HUES48 (cell line): ENCODE measurements at regions not wholly inside any gene's neighbourhood (a gene's known extent, or its start where the extent isn't known, plus 50 kb on each side); places are given as distances from the start of the nearest gene placed in this dataset.
"Not testable (repeated sequence)": the region's sequence is repeated elsewhere in the genome, so short reads cannot be mapped to it uniquely, and the experiment has no call there.

Experiments
- H3K27ac ChIP-seq: one replicate; pipeline ENCODE4 v1.7.0; 2013; ENCODE audit warnings: low read depth, low read length, inconsistent platforms
- H3K27me3 ChIP-seq: 2 replicates; pipeline ENCODE4 v1.6.1; 2013; ENCODE audit warnings: mild to moderate bottlenecking, low read length; ENCODE audit not compliant: control insufficient read depth, insufficient read depth
- H3K36me3 ChIP-seq: 2 replicates; pipeline ENCODE4 v1.6.1; 2013; ENCODE audit warnings: low read length; ENCODE audit not compliant: control insufficient read depth, insufficient read depth
- H3K4me1 ChIP-seq: 2 replicates; pipeline ENCODE4 v1.6.1; 2013; ENCODE audit warnings: mild to moderate bottlenecking, low read length; ENCODE audit not compliant: control insufficient read depth, insufficient read depth
- H3K4me3 ChIP-seq: 2 replicates; pipeline ENCODE4 v1.5.1; 2013; ENCODE audit warnings: mild to moderate bottlenecking, low read depth, low read length
- H3K9ac ChIP-seq: 2 replicates; pipeline ENCODE4 v1.6.1; 2013; ENCODE audit warnings: mild to moderate bottlenecking, low read depth, low read length, moderate library complexity
- H3K9me3 ChIP-seq: 2 replicates; pipeline ENCODE4 v1.6.1; 2013; ENCODE audit warnings: low read length; ENCODE audit not compliant: control insufficient read depth, insufficient read depth

DNA sequence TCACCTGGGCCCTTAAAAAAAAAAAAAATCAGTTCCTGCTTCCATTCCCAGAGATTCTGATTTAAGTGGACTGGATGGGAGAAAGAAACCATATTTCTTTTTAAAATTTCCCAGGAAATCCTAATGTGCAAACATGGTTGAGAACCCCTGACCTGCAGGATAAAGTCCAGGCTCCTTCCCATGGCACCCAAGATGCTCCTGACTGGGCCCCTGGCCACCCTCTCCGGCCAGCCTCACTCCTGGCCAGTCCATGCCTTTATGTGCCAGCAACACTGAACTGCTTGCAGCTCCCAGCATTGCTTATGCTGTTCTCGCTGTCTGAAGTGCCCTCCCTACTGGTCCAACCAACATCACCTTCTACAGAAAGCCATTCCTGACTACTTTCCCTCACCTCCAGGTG lies 93.9 kb downstream of the TEX35 start:
- Histone ChIP-seq H3K9ac (no peak overlapping the region), H3K27ac (no peak overlapping the region), H3K4me1 (peaks cover 9% of the 10 kb centered on the region; the same call in 1 of the 2 replicates)

DNA sequence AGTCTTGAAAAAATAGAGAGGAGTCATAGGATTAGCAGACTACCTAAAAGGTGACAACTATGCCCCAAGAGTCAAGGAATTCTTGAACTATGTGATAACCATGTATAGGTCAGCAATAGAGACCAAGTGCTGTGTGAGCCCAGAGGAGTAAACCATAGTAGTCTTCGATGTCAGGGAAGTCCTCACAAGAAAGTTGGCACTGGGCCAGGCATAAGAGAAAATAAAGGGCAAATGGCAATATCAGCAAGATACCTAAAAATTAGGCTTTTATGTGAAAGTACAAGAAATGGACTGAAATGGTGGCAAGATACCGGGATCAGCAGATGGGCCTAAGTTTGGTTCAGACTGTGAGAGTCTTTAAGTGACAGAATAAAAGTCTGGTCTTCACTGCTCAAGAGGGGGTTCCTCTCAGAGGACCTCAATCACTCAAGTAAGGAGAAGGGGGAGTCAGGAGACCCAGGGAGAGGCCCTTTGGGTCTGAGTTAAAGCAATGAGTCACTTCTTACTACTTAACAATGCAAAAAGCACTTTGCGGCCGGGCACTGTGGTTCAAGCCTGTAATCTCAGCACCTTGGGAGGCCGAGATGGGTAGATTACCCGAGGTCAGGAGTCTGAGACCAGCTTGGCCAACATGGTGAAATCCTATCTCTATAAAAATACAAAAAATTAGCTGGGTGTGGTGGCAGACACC lies 95.0 kb downstream of the TEX35 start:
- H3K27me3 ChIP-seq = no peaks in the 10 kb centered on the region
- no peak overlapping the region for H3K9ac ChIP-seq
- no peaks in the 10 kb centered on the region for H3K36me3 ChIP-seq
- H3K9me3 ChIP-seq = no peaks in the 10 kb centered on the region
- H3K4me3 ChIP-seq = no peak overlapping the region
- H3K4me1 ChIP-seq = peaks cover 14% of the 10 kb centered on the region; the same call in 1 of the 2 replicates
- no peak overlapping the region for H3K27ac ChIP-seq

More for the DNA sequence above, 93.9 kb downstream of the TEX35 start:
- no peaks in the 10 kb centered on the region for H3K9me3 ChIP-seq
- no peaks in the 10 kb centered on the region for H3K27me3 ChIP-seq
- H3K36me3 ChIP-seq = no peaks in the 10 kb centered on the region
- H3K4me3 ChIP-seq = no peak overlapping the region

DNA sequence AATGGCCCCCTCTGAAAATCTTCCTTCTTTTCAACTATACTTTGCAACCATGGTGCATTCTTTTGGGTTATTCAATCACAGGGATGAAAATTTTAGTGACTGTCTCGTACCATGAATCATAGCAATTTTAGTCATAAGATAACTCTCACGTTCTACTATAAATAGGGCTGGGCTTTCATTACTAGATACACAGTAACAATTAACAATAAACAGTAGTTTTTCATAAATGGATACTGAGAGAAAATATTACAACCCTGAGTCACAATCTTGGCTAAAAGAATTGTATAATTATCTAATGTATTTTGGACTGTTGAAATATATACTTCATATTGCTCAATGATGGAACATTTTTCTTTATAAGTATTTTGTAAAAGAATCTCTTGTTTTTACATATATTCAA lies 96.1 kb downstream of the TEX35 start:
- H3K36me3 ChIP-seq = no peaks in the 10 kb centered on the region
- H3K9me3 ChIP-seq = no peaks in the 10 kb centered on the region
- H3K9ac ChIP-seq = no peak overlapping the region
- peaks cover 14% of the 10 kb centered on the region; the same call in 1 of the 2 replicates for H3K4me1 ChIP-seq
- no peaks in the 10 kb centered on the region for H3K27me3 ChIP-seq
- H3K4me3 ChIP-seq = no peak overlapping the region
- no peak overlapping the region for H3K27ac ChIP-seq

DNA sequence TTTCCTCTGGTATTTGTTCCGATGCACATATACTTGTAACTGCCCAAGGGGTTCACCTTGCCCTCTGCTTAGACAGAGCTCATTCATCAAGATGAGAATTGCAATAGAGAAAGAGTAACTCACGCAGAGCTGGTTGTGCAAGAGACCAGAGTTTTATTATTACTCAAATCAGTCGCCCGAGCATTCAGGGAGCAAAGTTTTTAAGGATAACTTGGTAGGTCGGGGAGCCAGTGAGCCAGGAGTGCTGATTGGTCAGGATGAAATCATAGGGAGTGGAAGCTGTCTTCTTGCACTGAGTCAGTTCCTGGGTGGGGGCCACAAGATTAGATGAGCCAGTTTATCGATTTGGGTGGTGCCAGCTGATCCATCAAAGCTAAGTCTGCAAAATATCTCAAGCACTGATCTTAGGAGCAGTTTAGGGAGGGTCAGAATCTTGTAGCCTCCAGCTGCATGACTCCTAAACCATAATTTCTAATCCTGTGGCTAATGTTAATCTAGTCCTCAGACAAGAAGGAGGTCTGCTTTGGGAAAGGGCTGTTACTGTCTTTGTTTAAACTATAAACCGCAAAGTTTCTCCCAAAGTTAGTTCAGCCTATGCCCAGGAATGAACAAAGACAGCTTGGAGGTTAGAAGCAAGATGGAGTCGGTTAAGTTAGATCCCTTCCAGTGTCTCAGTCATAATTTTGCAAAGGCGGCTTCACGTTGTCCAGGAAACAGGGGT lies 97.9 kb downstream of the TEX35 start:
- peaks cover 11% of the 10 kb centered on the region; the same call in 1 of the 2 replicates for H3K4me1 ChIP-seq
- H3K4me3 ChIP-seq, H3K27me3 ChIP-seq, H3K36me3 ChIP-seq, H3K9me3 ChIP-seq, H3K27ac ChIP-seq, H3K9ac ChIP-seq: not testable (repeated sequence)

DNA sequence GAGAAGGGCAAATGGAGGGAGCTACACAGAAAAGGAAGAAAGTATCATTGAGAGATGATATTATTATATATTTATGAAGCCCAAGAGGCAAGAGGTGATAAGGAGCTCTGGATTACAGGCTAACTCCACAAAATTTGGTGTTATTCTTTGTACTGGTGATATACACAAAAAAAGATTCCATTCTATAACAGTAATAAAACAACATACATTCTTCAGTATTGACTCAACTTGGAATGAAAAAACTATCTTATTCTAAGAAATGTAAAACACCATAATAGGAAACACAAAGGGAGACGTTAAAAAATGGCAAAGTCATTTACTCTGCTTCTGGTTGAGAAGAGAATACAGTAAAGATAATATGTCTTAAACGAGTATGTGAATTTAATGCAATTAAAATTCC lies 99.4 kb downstream of the TEX35 start:
- Histone ChIP-seq H3K27ac (no peak overlapping the region), H3K4me3 (no peak overlapping the region), H3K9me3 (no peaks in the 10 kb centered on the region), H3K36me3 (no peaks in the 10 kb centered on the region), H3K9ac (no peak overlapping the region), H3K4me1 (peaks cover 5% of the 10 kb centered on the region), H3K27me3 (no peaks in the 10 kb centered on the region)

DNA sequence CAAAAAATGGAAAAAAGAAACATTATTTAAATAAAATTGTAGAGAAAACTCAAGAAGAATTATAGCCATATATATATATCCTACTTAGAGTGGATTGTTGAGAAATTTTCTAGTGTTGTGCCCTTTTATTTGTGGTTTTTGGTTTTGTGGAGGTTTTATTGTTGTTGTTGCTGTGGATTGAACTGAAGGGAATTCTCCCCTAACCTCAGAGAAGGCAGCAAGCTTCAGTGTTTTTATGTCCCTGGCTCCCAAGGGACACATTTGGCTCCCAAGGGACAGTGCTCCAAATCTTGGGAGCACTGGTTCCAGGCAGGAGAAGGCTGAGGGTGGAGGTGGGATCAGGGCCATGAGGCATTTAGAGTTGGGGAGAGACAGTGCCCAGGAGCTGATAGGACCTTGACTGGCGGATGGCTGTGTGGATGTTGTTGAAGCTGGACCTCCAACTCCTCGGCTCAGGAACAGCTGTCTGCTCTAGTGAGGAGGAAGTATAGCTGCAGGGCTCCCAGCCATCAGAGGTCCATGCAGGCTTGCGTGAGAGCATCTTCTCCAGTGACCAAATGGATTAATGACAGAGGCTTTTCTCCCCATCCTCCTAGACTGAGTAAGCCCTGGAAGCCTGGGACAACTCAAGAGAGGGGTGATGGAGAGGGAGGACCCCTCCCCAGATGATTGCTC lies 100.5 kb downstream of the TEX35 start:
- no peak overlapping the region for H3K4me3 ChIP-seq

DNA sequence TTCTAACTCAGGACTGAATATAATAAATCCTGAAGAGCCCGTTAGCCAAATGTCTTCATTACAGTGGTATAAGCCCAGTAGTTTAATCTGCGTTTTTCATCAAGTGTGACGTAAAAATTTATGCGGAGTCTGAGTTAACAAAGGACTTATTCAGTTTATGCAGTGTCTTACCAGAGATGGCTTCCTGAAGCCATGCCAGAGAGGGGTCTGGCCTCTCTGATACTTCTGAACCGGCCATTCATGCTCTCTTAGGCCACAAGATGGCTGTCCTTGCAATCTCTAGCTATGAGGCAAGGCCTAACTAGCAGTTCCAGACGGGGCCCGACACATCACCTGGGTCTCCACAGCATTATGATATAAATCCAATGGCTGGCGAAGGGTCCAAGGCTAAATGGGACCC lies 101.4 kb downstream of the TEX35 start:
- no peak overlapping the region for H3K4me3 ChIP-seq
- H3K9me3 ChIP-seq = no peaks in the 10 kb centered on the region
- H3K4me1 ChIP-seq = peaks cover 5% of the 10 kb centered on the region
- no peaks in the 10 kb centered on the region for H3K27me3 ChIP-seq
- H3K9ac ChIP-seq = no peak overlapping the region
- H3K36me3 ChIP-seq = no peaks in the 10 kb centered on the region
- H3K27ac ChIP-seq = no peak overlapping the region

More for the DNA sequence above, 100.5 kb downstream of the TEX35 start:
- Histone ChIP-seq H3K27ac (no peak overlapping the region), H3K9me3 (no peaks in the 10 kb centered on the region), H3K4me1 (peaks cover 5% of the 10 kb centered on the region), H3K27me3 (no peaks in the 10 kb centered on the region), H3K36me3 (no peaks in the 10 kb centered on the region), H3K9ac (no peak overlapping the region)

DNA sequence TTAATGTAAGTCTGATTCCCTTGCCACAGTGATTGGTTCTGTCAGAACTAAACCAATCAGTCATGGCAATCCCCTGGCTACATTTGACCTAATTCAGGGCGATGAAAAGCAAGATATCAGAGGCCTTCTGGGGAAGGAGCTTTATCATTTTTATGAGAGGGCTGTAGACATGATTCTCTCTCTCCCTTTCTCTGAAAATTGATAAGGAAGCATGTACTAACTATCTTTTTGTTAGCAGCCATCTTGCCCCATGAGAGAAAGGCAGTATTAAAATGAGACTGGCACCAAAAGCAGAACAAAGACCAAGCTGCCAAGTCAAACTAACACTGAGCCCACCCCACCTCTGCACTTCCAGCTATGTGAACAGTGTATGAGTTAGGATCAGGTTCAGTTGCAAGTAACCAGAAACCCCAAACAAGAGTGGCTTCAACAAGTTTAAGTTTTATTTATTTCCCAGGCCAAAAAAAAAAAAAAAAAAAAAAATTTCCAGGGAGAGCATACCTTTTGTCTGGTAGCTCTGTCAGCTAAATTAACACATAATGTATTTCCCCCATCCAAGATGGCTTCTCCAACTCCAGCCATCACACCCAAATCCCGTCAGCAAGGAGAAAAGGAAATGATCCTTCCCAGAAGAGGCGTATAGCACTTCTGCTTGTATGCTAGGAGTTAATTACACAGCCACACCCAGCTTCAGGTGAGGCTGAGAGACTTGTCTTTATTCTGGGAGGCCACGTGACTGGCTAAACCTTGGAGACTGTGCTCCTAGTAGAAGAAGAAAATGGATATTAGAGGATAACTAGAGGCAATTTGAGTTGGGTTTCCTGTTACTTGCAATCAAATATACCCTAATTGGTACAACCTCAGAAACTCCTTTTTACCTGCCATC lies 105.8 kb upstream of the RALGPS2 start:
- Histone ChIP-seq H3K4me3 (no peak overlapping the region), H3K27ac (no peak overlapping the region), H3K9me3 (no peaks in the 10 kb centered on the region), H3K36me3 (no peaks in the 10 kb centered on the region), H3K9ac (no peak overlapping the region), H3K27me3 (no peaks in the 10 kb centered on the region), H3K4me1 (no peaks in the 10 kb centered on the region; the same call in 1 of the 2 replicates)

DNA sequence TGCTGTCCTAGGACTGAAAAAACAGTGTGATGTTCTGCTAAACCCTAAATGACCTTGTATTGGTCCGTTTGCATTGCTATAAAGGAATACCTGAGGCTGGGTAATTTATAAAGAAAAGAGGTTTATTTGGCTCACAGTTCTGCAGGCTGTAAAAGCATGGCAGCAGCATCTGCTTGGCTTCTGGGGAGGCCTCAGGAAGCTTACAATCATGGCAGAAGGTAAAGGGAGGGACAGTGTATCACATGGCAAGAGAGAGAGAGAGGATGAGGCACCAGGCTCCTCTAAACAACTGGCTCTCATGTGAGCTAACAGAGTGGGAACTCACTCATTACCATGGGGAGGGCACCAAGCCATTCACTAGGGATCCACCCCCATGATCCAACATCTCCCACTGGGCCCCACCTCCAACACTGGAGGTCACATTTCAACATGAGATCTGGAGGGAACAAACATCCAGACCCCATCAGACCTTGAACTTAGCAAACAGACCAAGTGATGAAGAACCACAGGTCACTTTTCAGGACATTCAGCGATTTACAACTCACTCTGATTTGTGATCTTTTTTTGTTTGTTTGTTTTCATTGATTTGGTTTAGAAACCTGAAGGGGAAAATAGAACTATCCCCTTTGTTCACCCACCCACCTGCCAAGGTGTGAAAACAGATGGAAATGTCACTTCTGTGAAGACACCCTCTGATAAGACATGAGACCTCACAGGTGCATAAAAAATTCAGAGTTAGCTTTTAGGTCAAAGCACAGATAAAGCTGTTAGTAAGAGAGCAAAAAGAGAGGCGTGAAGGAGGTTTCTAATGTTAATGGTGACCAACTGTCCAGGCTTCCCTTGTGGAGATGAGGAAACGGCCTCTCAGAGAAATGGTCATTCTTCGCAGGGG lies 104.2 kb upstream of the RALGPS2 start:
- Histone ChIP-seq H3K4me3 (no peak overlapping the region), H3K36me3 (no peaks in the 10 kb centered on the region), H3K9ac (no peak overlapping the region), H3K4me1 (no peaks in the 10 kb centered on the region; the same call in 1 of the 2 replicates), H3K27ac (no peak overlapping the region), H3K9me3 (no peaks in the 10 kb centered on the region), H3K27me3 (no peaks in the 10 kb centered on the region)

DNA sequence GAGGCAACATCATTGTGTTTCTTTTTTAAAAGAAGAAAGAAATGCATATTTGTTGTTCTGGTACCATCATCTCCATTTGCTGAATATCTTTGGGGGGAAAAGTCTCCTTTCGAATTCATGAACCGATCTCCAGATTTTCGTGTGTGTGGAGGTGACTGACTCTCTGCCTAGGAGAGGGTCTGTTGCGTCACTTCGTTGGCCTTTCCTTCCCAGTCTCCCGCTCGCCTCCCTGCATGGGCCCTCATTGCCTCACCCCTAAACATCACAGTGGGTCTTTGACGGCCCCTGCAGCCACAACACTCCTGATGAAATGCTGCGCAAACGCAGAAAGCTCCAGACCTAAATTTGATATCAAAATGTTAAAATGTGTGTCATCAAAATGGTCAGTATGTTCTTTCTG lies 103.2 kb upstream of the RALGPS2 start:
- Histone ChIP-seq H3K4me3 (no peak overlapping the region), H3K27ac (no peak overlapping the region), H3K36me3 (no peaks in the 10 kb centered on the region), H3K4me1 (no peaks in the 10 kb centered on the region), H3K27me3 (no peaks in the 10 kb centered on the region), H3K9me3 (no peaks in the 10 kb centered on the region), H3K9ac (no peak overlapping the region)
